ENCODE measurements at regions not wholly inside any gene's neighbourhood (a gene's known extent, or its start where the extent isn't known, plus 50 kb on each side); places are given as distances from the start of the nearest gene placed in this dataset.

DNA sequence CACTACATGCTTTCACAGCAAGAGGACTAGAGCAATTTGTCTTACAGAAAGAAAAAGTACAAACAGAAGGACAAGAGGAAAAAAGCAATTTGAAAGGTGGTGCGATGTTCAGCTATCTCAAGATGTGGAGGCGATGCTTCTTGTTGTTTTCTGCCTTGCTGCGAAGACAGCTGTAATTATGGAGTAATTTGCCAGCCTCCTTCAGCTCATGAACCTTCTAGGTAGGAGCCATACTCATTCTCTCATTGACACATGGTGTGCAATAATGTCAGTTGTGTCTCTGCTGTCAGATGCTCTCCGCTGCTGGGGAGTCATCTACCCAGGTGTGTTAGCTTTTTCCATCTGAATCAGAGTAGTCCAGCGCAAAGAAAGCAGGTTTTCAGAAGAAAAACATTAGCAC, 424.5 kb downstream of the NR2F1-AS1 start:
- Histone ChIP-seq H3K4me1 (ENCODE audit: insufficient read depth) (no peaks in the 10 kb centered on the region), H3K27me3 (no peaks in the 10 kb centered on the region), H3K4me3 (no peak overlapping the region), H3K36me3 (no peaks in the 10 kb centered on the region), H3K27ac (no peak overlapping the region), H3K9me3 (no peaks in the 10 kb centered on the region)
- DNase-seq, result no peak
- 94 to 97% (median 95%) methylated on average over 5 of the region's 5 CpGs for WGBS, 3 donors
- intact Hi-C loops (cut with DNase I), result no loop called here
- TF ChIP-seq, protein P1, sequence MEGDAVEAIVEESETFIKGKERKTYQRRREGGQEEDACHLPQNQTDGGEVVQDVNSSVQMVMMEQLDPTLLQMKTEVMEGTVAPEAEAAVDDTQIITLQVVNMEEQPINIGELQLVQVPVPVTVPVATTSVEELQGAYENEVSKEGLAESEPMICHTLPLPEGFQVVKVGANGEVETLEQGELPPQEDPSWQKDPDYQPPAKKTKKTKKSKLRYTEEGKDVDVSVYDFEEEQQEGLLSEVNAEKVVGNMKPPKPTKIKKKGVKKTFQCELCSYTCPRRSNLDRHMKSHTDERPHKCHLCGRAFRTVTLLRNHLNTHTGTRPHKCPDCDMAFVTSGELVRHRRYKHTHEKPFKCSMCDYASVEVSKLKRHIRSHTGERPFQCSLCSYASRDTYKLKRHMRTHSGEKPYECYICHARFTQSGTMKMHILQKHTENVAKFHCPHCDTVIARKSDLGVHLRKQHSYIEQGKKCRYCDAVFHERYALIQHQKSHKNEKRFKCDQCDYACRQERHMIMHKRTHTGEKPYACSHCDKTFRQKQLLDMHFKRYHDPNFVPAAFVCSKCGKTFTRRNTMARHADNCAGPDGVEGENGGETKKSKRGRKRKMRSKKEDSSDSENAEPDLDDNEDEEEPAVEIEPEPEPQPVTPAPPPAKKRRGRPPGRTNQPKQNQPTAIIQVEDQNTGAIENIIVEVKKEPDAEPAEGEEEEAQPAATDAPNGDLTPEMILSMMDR (IDR thresholded peaks at IDR 0.05), result no peak
- TF ChIP-seq EP300 (IDR thresholded peaks at IDR 0.05) (no peak), POLR2A (IDR thresholded peaks at IDR 0.05) (no peak)

DNA sequence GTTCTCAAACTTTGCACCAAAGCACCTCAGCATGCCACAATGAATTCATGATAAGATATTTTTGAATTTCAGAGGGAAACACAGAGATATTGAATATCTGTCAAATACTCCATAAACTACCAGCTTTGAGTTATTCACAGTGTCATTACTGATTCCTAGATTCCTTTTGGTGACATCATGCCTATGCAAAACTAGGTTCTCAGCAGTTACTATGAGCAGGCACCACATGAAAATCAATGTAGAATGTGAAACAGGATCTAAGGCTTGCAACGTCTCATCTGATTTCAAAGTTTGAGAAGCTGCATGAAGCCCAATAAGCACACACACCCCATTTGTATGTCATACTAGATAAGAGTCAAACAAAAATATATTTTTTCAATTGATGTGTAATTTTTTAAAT, 426.5 kb downstream of the NR2F1-AS1 start:
- H3K9me3 ChIP-seq, result no peaks in the 10 kb centered on the region
- intact Hi-C loops (cut with DNase I), result no loop called here
- H3K27ac ChIP-seq, result no peak overlapping the region
- no peaks in the 10 kb centered on the region for H3K36me3 ChIP-seq
- WGBS, 3 donors, result 92 to 98% (median 95%) methylated on average over 1 of the region's 1 CpG
- no peak overlapping the region for H3K4me3 ChIP-seq
- no peak for DNase-seq
- TF ChIP-seq, protein P1 (IDR thresholded peaks at IDR 0.05), result no peak
- TF ChIP-seq POLR2A (IDR thresholded peaks at IDR 0.05) (no peak), EP300 (IDR thresholded peaks at IDR 0.05) (no peak)
- no peaks in the 10 kb centered on the region for H3K27me3 ChIP-seq
- H3K4me1 ChIP-seq (ENCODE audit: insufficient read depth), result peaks cover 4% of the 10 kb centered on the region

DNA sequence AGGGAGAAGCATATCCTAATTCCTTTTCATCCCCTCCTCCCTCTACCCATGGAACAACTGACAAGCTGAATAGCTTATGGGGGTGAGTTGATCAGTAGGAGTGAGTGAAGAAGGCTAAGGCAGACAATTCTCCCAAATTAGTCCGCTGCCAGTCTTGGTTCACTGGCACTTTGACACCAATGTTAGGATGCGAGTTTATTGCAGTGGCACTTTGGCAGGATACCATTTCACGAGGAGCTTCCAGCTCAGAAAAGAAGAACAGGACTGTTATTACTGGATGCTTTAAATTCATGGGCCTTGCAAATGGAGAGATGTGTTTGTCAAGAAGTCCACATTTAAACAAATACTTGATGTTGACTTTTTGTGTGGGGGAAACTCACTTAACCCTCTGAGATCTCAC, 427.6 kb downstream of the NR2F1-AS1 start:
- whole genome bisulfite sequencing, 3 donors, result 80 to 95% (median 93%) methylated on average over 3 of the region's 3 CpGs
- TF ChIP-seq, protein P1 (IDR thresholded peaks at IDR 0.05), result no peak
- TF ChIP-seq EP300 (IDR thresholded peaks at IDR 0.05), result no peak
- TF ChIP-seq POLR2A (IDR thresholded peaks at IDR 0.05), result no peak
- peaks cover 4% of the 10 kb centered on the region for H3K4me1 ChIP-seq (ENCODE audit: insufficient read depth)
- H3K9me3 ChIP-seq, result no peaks in the 10 kb centered on the region
- H3K36me3 ChIP-seq, result no peaks in the 10 kb centered on the region
- DNase-seq, result no peak
- H3K27ac ChIP-seq, result no peak overlapping the region
- intact Hi-C loops (cut with DNase I), result no loop called here
- H3K4me3 ChIP-seq, result no peak overlapping the region
- no peaks in the 10 kb centered on the region for H3K27me3 ChIP-seq

DNA sequence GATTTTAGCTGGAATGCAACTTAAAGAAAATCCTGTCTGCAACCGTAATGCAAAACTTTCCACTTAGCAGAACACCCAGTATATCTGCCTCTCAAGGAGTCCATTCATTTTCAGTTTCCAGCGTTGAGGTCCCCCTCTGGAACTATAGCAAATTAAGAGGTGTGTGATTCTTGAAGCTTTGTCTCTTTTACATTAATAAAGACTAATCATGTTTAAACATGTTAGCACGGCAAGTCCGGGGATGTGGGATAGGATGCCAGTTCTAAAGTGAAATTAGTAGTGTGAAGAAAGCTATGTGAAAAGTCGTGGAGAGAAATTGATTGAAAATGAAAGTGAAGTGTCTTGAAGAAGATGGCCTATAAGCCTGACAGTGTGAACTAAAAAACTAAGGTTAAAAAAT, 429.1 kb downstream of the NR2F1-AS1 start:
- H3K27me3 ChIP-seq, result no peaks in the 10 kb centered on the region
- no peak for DNase-seq
- H3K4me1 ChIP-seq (ENCODE audit: insufficient read depth), result peaks cover 4% of the 10 kb centered on the region
- H3K9me3 ChIP-seq, result no peaks in the 10 kb centered on the region
- no peak for TF ChIP-seq POLR2A (IDR thresholded peaks at IDR 0.05)
- no peak overlapping the region for H3K27ac ChIP-seq
- no peak overlapping the region for H3K4me3 ChIP-seq
- 84 to 86% (median 85%) methylated on average over 5 of the region's 5 CpGs for WGBS, 3 donors
- H3K36me3 ChIP-seq, result no peaks in the 10 kb centered on the region
- intact Hi-C loops (cut with DNase I), result no loop called here

DNA sequence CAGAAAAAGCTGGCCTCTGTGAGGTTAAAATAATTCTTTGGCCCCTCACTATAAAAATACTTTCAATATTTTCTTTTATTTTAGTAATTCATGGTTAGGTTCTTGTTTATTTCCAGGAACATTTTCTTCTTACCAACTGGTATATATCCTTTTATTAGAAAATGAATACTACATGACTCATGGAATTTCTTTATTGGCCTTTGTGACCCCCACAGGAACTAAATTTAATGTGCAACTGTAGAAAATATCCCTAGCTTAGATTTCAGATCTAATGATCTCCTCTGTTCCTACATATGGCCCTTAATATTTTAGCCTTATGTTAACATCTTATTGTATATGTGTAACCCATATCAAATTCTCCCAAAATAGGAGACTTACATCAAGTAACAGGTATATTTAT, 429.9 kb downstream of the NR2F1-AS1 start:
- H3K27me3 ChIP-seq, result no peaks in the 10 kb centered on the region
- H3K36me3 ChIP-seq, result no peaks in the 10 kb centered on the region
- H3K4me1 ChIP-seq (ENCODE audit: insufficient read depth), result peaks cover 4% of the 10 kb centered on the region
- TF ChIP-seq EP300 (IDR thresholded peaks at IDR 0.05) (no peak), POLR2A (IDR thresholded peaks at IDR 0.05) (no peak)
- TF ChIP-seq, protein P1 (IDR thresholded peaks at IDR 0.05), result no peak
- DNase-seq, result no peak
- no peak overlapping the region for H3K4me3 ChIP-seq
- intact Hi-C loops (cut with DNase I), result no loop called here
- no peak overlapping the region for H3K27ac ChIP-seq
- H3K9me3 ChIP-seq, result no peaks in the 10 kb centered on the region
